ENCODE measurements at regions not wholly inside any gene's neighbourhood (a gene's known extent, or its start where the extent isn't known, plus 50 kb on each side); places are given as distances from the start of the nearest gene placed in this dataset.

DNA sequence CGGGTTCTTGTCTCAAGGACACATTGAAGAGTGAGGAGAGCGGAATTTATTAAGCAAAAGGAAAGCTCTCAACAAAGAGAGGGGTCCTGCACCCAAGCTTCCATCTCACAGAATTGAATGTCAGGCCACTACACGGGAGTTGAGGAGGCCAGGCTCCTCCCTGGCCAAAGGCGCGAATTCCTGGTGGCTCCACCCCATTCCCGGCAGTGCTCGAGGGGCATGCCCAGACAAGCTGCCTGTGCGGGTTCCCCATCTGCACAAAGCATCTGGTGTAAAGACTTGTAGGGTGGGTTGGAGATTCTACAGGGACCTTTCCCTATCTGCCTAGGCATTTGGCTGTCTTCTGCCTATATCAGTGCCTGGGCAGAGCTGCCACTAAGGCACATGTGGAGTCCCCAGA is 648.5 kb upstream of the PKN2 start:
- TF ChIP-seq, protein P1, sequence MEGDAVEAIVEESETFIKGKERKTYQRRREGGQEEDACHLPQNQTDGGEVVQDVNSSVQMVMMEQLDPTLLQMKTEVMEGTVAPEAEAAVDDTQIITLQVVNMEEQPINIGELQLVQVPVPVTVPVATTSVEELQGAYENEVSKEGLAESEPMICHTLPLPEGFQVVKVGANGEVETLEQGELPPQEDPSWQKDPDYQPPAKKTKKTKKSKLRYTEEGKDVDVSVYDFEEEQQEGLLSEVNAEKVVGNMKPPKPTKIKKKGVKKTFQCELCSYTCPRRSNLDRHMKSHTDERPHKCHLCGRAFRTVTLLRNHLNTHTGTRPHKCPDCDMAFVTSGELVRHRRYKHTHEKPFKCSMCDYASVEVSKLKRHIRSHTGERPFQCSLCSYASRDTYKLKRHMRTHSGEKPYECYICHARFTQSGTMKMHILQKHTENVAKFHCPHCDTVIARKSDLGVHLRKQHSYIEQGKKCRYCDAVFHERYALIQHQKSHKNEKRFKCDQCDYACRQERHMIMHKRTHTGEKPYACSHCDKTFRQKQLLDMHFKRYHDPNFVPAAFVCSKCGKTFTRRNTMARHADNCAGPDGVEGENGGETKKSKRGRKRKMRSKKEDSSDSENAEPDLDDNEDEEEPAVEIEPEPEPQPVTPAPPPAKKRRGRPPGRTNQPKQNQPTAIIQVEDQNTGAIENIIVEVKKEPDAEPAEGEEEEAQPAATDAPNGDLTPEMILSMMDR (IDR thresholded peaks at IDR 0.05), result no peak
- no peak for TF ChIP-seq POLR2AphosphoS5 (IDR thresholded peaks at IDR 0.05; ENCODE audit: low read depth, low read length)

All from Panc1 (cell line).